ENCODE measurements at regions not wholly inside any gene's neighbourhood (a gene's known extent, or its start where the extent isn't known, plus 50 kb on each side); places are given as distances from the start of the nearest gene placed in this dataset.

- no peaks in the 10 kb centered on the region for H3K36me3 Mint-ChIP-seq
- no peak for DNase-seq (ENCODE audit: extremely low spot score, unreplicated experiment)
- TF ChIP-seq CTCF (conservative IDR thresholded peaks at IDR 0.05), result no peak
- H3K9me3 Mint-ChIP-seq, result no peaks in the 10 kb centered on the region
- H3K27ac Mint-ChIP-seq, result no peak overlapping the region
- H3K27me3 Mint-ChIP-seq, result no peaks in the 10 kb centered on the region
- H3K4me1 Mint-ChIP-seq (ENCODE audit: unreplicated experiment), result peaks cover 16% of the 10 kb centered on the region
- H3K4me3 Mint-ChIP-seq, result no peak overlapping the region
These were observed 57.1 kb upstream of the BCL6 start for GRCh38 chr3:187802203-187802927.

DNA sequence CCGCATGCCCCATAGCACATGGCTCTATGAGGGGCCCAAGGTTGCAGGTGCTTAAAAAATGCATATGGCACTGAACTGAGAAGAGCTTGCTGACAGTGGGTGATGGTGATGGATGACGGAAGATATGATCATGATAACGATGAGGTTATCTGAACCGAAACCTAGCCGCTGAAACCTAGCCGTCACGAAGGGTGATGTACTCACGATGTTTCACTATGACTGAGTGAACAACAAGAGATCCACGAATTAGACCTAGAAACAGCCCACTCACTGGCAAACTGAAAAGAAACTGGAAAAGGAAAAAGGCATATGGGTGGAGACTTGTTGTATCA lies 57.6 kb upstream of the BCL6 start:
- Mint-ChIP-seq H3K27ac (no peak overlapping the region), H3K36me3 (no peaks in the 10 kb centered on the region), H3K9me3 (no peaks in the 10 kb centered on the region), H3K4me3 (no peak overlapping the region), H3K27me3 (no peaks in the 10 kb centered on the region), H3K4me1 (ENCODE audit: unreplicated experiment) (peaks cover 18% of the 10 kb centered on the region)
- no peak for TF ChIP-seq CTCF (conservative IDR thresholded peaks at IDR 0.05)
- no peak for DNase-seq (ENCODE audit: extremely low spot score, unreplicated experiment)

- no peak overlapping the region for H3K27ac Mint-ChIP-seq
- peaks cover 23% of the 10 kb centered on the region for H3K4me1 Mint-ChIP-seq (ENCODE audit: unreplicated experiment)
- H3K27me3 Mint-ChIP-seq, result no peaks in the 10 kb centered on the region
- DNase-seq (ENCODE audit: extremely low spot score, unreplicated experiment), result no peak
- H3K4me3 Mint-ChIP-seq, result no peak overlapping the region
- H3K9me3 Mint-ChIP-seq, result no peaks in the 10 kb centered on the region
- TF ChIP-seq CTCF (conservative IDR thresholded peaks at IDR 0.05), result no peak
- H3K36me3 Mint-ChIP-seq, result no peaks in the 10 kb centered on the region
These were observed 59.0 kb upstream of the BCL6 start for GRCh38 chr3:187804120-187804744.

GRCh38 chr3:187804745-187805121 lies 59.5 kb upstream of the BCL6 start:
- Mint-ChIP-seq H3K9me3 (no peaks in the 10 kb centered on the region), H3K27me3 (no peaks in the 10 kb centered on the region), H3K4me3 (no peak overlapping the region), H3K27ac (no peak overlapping the region), H3K4me1 (ENCODE audit: unreplicated experiment) (peaks cover 23% of the 10 kb centered on the region), H3K36me3 (no peaks in the 10 kb centered on the region)
- DNase-seq (ENCODE audit: extremely low spot score, unreplicated experiment), result no peak
- TF ChIP-seq CTCF (conservative IDR thresholded peaks at IDR 0.05), result no peak

GRCh38 chr3:187805774-187806173 lies 60.5 kb upstream of the BCL6 start:
- TF ChIP-seq CTCF (conservative IDR thresholded peaks at IDR 0.05), result no peak
- no peak overlapping the region for H3K27ac Mint-ChIP-seq
- peaks cover 32% of the 10 kb centered on the region for H3K4me1 Mint-ChIP-seq (ENCODE audit: unreplicated experiment)
- H3K36me3 Mint-ChIP-seq, result no peaks in the 10 kb centered on the region
- no peaks in the 10 kb centered on the region for H3K27me3 Mint-ChIP-seq
- no peak for DNase-seq (ENCODE audit: extremely low spot score, unreplicated experiment)
- no peaks in the 10 kb centered on the region for H3K9me3 Mint-ChIP-seq
- no peak overlapping the region for H3K4me3 Mint-ChIP-seq
